ENCODE measurements at regions not wholly inside any gene's neighbourhood (a gene's known extent, or its start where the extent isn't known, plus 50 kb on each side); places are given as distances from the start of the nearest gene placed in this dataset.

DNA sequence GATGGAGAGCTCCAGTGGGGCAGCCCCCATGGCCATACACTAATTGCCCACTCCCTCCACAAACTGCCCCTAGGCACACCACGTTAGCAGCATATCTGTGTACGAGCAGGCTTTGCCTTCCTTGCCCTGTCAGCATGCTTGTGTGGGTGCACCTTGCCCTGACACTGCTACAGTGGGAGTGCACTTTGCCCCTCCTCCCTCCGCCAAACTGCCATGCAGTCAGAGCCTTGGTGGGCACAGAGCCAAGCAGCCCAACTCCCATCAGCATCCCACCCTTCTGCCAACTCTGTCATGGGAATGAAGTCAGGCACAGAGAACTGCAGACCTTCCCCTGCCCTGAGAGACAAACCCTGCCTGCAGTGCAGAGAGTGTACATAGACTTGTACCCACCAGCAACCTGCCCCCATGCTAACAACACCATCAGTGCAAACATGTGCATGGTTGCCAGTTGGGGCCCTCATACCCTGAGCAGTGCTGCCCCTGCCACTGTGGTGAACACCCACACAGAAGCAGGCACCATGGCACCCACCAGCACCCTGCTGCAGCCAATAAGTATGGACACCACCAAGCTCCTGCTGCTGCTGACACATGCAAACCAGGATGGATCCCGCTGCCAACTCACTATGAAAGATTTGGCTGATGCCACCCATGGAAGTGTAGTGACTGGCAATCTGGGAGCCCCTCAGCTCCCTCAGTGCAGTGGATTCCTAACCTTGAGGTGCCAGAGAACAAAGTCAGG, 1197.7 kb upstream of the CELF2 start:
- TF ChIP-seq RAD21 (IDR thresholded peaks at IDR 0.05; ENCODE audit: low read depth) (no peak), FOXM1 (IDR thresholded peaks at IDR 0.05; ENCODE audit: borderline replicate concordance, low read depth) (no peak), TEAD4 (IDR thresholded peaks at IDR 0.05) (no peak), CREB1 (IDR thresholded peaks at IDR 0.05; ENCODE audit: low read depth) (no peak), EP300 (IDR thresholded peaks at IDR 0.05; ENCODE audit: borderline replicate concordance) (no peak), YY1 (IDR thresholded peaks at IDR 0.05; ENCODE audit: low read depth) (no peak), TCF12 (IDR thresholded peaks at IDR 0.05; ENCODE audit: low read depth) (no peak), CEBPB (IDR thresholded peaks at IDR 0.05) (no peak), TAF1 (IDR thresholded peaks at IDR 0.05; ENCODE audit: low read depth) (no peak), ZBTB7A (IDR thresholded peaks at IDR 0.05; ENCODE audit: low read depth) (no peak), NFIC (IDR thresholded peaks at IDR 0.05) (no peak)
- TF ChIP-seq, protein P1, sequence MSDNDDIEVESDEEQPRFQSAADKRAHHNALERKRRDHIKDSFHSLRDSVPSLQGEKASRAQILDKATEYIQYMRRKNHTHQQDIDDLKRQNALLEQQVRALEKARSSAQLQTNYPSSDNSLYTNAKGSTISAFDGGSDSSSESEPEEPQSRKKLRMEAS (IDR thresholded peaks at IDR 0.05) = no peak
- TF ChIP-seq, protein P2, sequence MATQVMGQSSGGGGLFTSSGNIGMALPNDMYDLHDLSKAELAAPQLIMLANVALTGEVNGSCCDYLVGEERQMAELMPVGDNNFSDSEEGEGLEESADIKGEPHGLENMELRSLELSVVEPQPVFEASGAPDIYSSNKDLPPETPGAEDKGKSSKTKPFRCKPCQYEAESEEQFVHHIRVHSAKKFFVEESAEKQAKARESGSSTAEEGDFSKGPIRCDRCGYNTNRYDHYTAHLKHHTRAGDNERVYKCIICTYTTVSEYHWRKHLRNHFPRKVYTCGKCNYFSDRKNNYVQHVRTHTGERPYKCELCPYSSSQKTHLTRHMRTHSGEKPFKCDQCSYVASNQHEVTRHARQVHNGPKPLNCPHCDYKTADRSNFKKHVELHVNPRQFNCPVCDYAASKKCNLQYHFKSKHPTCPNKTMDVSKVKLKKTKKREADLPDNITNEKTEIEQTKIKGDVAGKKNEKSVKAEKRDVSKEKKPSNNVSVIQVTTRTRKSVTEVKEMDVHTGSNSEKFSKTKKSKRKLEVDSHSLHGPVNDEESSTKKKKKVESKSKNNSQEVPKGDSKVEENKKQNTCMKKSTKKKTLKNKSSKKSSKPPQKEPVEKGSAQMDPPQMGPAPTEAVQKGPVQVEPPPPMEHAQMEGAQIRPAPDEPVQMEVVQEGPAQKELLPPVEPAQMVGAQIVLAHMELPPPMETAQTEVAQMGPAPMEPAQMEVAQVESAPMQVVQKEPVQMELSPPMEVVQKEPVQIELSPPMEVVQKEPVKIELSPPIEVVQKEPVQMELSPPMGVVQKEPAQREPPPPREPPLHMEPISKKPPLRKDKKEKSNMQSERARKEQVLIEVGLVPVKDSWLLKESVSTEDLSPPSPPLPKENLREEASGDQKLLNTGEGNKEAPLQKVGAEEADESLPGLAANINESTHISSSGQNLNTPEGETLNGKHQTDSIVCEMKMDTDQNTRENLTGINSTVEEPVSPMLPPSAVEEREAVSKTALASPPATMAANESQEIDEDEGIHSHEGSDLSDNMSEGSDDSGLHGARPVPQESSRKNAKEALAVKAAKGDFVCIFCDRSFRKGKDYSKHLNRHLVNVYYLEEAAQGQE (IDR thresholded peaks at IDR 0.05; ENCODE audit: low read depth) = no peak
